ENCODE measurements at regions not wholly inside any gene's neighbourhood (a gene's known extent, or its start where the extent isn't known, plus 50 kb on each side); places are given as distances from the start of the nearest gene placed in this dataset.

GRCh38 chr2:120536141-120536540 lies 190.2 kb downstream of the INHBB start:
- no peak overlapping the region for H2BK15ac ChIP-seq (ENCODE audit: low read depth, low read length)
- no peak overlapping the region for H2BK120ac ChIP-seq (ENCODE audit: low read depth, low read length, poor library complexity, severe bottlenecking)
- no peak overlapping the region for H3K4ac ChIP-seq (ENCODE audit: low read depth, low read length)
- H3K56ac ChIP-seq (ENCODE audit: insufficient read length, low read depth, low read length) = no peak overlapping the region
- no peak overlapping the region for H2BK20ac ChIP-seq (ENCODE audit: low read depth, low read length, poor library complexity, severe bottlenecking)
- H4K8ac ChIP-seq (replicated peaks; ENCODE audit: insufficient read length, low read depth, low read length) = no peak overlapping the region
- H3K79me1 ChIP-seq (ENCODE audit: insufficient read depth, low read depth, low read length, poor library complexity, severe bottlenecking) = no peaks in the 10 kb centered on the region
- H4K20me1 ChIP-seq (ENCODE audit: control insufficient read depth, insufficient read depth, insufficient read length) = no peaks in the 10 kb centered on the region
- no peak overlapping the region for H4K91ac ChIP-seq (ENCODE audit: insufficient read length, low read depth, low read length)
- Mint-ChIP-seq H3K4me1 (peaks cover 4 to 12% of the 10 kb centered on the region in 2 experiments; a peak in 3 of 4 replicates), H3K4me3 (no peak overlapping the region), H3K9me3 (peaks cover 0 to 2% of the 10 kb centered on the region in 2 experiments; a peak in 2 of 5 replicates), H3K27ac (no peak overlapping the region), H3K36me3 (ENCODE audit: insufficient read depth in 1 of 3, low read depth in 3 of 3) (no peaks in the 10 kb centered on the region), H3K27me3 (ENCODE audit: low read depth) (peaks cover 83% of the 10 kb centered on the region)
- H3K9ac ChIP-seq (ENCODE audit: extremely low read depth, insufficient read length, low read length) = no peak overlapping the region
- no peak overlapping the region for H3K23ac ChIP-seq (ENCODE audit: insufficient read length, low read depth, low read length)
- no peak for TF ChIP-seq CTCF (conservative IDR thresholded peaks at IDR 0.05)
- DNase-seq = no peak
- H3K9me3 ChIP-seq (ENCODE audit: control insufficient read depth, low read depth, low read length) = no peaks in the 10 kb centered on the region
- no peaks in the 10 kb centered on the region for H3K4me1 ChIP-seq (ENCODE audit: insufficient read depth, low read length)
- no peak overlapping the region for H2AK5ac ChIP-seq (ENCODE audit: insufficient read length, low read length)
- H3K27ac ChIP-seq (ENCODE audit: insufficient read length, low read depth, low read length) = no peak overlapping the region
- no peak overlapping the region for H3K14ac ChIP-seq (ENCODE audit: insufficient read depth, low read length)
- no peak overlapping the region for H2BK5ac ChIP-seq (ENCODE audit: insufficient read length, low read length)
- H3K23me2 ChIP-seq (ENCODE audit: insufficient read length, low read depth, low read length, poor library complexity, severe bottlenecking) = no peaks in the 10 kb centered on the region
- no peak overlapping the region for H3K18ac ChIP-seq (ENCODE audit: insufficient read length, low read depth, low read length)
- H3K27me3 ChIP-seq (ENCODE audit: insufficient read depth, low read length) = no peaks in the 10 kb centered on the region; the same call in 1 of the 2 replicates
- H4K5ac ChIP-seq (ENCODE audit: insufficient read length, low read depth, low read length) = no peak overlapping the region
- no peak overlapping the region for H3K4me2 ChIP-seq (ENCODE audit: insufficient read depth, insufficient read length, low read length)
- H2AFZ ChIP-seq (ENCODE audit: low read length) = no peak overlapping the region
- no peak overlapping the region for H2BK12ac ChIP-seq (ENCODE audit: insufficient read length, low read depth, low read length)
- H3K79me2 ChIP-seq (ENCODE audit: insufficient read depth, low read length) = no peaks in the 10 kb centered on the region
- H3T11ph ChIP-seq (ENCODE audit: low read length) = no peak overlapping the region
- no CpG with 5 or more reads among the region's 4 CpGs for WGBS (ENCODE audit: extremely low coverage, insufficient read length, low lambda C conversion rate)

Data from H9 (cell line).